GM19240 (cell line): ENCODE measurements at regions not wholly inside any gene's neighbourhood (a gene's known extent, or its start where the extent isn't known, plus 50 kb on each side); places are given as distances from the start of the nearest gene placed in this dataset.

Experiments used
- DNase-seq: peaks from one replicate; pipeline ENCODE4 v3.0.0; 2011; ENCODE audit warnings: low spot score; ENCODE audit not compliant: insufficient read length

DNA sequence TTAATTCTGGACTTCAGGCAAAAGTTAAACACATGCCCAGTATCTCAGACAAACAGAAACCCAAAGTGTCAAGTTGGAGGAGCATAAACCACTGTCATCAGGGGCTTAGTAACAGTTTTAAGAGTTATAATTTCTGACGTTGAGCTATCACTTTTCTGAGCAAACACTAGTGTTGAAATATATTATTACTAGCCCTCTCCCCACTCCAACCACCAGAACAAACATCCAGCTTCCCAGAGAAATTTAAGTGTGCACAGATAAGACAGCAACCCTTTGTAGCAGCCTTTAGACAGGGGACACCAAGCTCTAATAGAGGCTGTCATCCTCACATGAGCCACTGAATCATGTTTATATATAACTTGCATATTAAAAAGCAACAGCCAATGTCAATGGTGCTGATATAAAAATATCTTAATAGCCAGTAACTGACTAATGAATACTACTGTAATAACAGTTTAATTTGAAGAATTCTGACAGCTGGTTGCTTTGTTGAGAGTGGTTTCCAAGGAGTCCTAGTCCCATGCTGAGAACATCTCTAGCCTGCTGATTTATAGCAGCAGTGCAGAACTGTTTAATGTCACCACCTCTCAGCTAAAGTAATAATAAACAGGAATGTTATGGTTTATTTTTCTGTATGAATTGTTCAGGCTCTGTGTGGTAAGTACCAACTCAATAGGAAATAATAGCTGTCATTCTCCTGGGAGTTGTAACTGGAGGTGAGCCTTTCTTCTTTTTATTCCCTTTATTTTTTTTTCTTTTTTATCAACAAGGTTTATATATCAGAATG lies 528.7 kb upstream of the ZNF608 start:
- DNase-seq = no peak

DNA sequence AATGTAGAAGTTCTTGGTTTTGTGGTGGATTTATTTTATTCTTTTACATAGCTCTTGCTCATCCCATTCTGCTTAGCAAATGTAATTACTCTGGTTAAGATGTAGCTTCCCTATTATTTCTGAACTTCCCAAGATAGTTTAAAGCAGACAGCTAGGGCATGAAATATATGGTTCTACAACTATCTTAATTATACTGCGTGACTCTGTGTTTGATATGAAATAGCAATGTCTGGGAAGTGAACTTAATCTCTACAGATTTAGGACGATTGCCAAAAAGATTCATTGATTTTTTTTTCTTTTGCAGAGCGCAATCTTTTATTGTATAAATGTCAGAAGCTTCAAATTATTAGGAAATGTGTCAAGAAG lies 529.3 kb upstream of the ZNF608 start:
- no peak for DNase-seq

DNA sequence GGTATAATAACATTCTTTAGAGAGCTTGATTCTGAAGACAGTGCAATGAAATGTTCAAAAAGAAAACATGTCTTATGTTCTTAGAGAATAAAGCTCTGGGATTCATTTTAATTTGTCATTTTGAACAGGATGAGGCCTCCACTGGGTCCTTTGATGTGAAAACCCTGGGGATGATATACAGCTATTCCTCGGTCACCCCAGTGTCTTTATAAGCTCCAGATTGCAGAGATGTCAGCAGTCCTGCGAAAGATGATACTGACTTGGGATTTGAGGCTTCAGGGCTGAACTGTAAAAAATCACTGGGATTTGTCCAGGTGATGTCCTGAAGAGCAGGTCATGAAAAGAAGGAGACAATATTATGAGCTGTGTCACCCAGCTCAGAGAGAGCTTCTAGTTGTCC lies 529.7 kb upstream of the ZNF608 start:
- DNase-seq = no peak

DNA sequence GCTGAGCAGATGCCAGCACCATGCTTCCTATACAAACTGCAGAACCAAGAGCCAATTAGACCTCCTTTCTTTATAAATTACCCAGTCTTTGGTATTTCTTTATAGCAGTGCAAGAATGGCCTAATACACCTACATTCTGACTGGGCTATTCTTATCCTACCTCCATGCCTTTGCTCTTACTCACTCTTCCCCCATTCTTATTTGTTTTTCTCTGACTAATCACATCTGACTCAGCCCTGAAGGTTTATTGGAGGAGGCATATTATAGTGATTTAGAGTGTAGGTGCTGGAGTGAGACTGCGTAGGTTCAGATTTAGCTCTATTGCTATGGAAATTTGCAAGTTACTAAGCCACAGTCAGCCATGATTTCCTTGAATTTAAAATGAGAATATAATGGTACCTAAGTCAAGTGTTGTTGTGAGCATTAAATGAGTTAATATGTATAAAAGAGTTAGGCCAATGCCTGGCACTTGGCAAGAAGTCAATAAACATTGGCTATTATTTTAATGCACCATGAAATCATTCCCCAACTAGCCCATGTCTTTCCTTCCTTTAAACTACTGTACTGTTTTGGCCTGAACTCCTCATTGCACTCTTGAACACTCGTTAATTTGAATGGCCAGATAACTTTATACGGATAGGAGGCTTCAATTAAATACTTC lies 531.2 kb upstream of the ZNF608 start:
- DNase-seq = no peak

DNA sequence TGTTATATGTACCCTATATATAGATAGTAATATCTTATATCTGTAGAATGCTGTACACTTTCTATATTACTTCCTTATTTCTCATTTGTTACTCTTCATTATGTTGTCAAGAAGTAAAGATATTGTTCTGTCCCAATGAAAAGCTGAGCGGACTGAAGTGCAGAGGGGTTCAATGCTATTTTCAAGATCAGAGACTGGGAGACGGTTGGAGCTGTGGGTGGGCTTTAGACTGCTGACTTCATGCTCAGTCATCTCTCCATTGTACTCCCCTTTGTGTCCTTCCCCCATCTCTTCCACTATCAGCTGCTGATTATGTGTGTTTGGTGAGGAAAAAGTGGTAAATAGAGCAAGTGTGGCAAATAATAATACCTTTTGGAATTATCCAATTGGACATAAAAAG lies 532.3 kb upstream of the ZNF608 start:
- no peak for DNase-seq

DNA sequence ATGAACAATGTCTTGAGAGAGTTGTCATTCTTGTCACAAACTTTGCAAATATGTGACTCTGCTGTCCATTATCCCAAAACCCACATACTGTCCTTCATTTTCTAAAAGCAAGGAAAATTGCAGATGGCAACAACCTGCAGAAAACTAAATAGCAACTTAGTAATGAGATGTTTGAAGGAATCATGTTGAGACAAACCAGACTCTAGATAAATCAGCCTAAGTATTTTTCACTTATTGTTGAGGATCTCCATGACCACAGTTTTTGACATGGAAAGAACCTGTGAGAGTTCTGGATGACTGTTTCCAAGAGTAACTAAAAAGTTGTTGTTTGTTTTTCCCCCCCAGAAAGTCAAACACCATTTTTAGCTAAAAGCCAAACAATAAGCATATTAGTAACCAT lies 535.2 kb upstream of the ZNF608 start:
- DNase-seq = no peak

DNA sequence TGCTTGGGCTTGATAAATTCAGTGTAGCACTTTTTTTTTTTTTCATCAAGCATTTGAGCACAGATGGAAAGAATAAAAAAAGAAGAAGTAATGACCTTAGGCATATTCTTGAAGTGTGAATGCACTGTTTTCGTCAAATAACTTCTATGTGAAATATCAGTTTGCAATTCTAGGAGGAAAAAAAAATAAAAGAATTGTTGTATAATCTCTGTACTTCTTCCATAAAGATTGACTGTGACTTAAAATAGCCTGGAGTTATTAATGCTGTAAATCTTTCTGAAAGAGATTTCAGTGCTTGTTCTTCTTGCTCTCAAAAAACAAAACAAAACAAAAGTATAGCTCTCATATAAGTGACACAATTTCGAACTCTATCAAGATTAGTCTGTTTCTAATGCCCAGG lies 536.9 kb upstream of the ZNF608 start:
- DNase-seq = no peak

DNA sequence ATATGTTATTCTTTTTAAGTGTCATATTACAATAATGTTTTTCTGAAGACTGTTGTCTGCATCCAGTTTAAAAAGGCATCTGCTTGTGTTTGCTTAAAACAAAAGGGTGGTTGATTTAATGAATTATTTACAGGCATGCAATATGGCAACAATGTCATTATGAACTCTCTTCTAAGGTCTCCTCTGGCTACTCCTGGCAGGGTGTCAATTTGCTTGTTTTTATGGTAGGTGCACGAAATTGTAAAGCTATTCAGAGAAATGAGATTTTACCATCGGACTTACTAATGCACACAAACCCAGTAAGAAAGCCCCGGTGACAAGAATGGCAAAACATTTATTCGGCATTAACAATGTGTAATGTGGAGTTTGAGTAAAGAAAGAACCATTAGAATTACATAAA lies 539.8 kb upstream of the ZNF608 start:
- DNase-seq = no peak

DNA sequence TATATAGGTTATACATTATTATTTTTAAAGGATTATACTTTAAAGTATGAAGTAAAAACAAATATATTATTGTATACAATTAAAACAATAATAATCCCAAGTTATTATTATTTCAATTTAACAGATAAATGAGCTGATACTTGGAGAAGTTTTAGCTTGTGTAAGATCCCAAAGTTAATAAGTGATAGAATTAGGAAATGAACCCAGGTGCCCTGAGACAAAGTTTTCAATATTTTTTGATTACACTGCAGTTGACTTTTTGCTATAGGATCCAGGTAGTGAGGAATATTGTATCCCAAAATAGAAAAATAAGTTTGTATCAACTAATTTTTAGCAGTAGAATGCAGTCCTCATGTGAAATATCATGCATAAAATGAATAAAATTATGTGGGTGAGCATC lies 543.2 kb upstream of the ZNF608 start:
- DNase-seq = no peak

DNA sequence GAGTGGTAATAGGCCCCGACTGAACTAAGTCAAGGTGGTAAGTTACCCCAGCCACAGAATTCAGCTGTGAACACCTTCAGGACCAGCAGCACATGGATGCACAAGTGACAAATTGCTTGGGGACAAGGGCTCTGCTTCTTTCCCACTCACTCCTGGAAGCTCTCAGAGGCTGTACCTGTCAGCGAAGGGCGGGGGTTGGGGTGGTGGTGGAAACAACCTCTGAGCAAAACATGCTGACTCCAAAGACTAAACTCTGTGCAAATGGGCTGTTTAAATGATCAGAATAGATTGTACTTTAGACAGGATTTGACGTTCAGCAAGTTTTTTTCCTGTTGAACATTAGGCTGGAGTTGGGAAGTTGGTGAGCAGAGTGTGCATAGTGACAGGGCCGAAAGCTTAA lies 544.5 kb upstream of the ZNF608 start:
- no peak for DNase-seq

DNA sequence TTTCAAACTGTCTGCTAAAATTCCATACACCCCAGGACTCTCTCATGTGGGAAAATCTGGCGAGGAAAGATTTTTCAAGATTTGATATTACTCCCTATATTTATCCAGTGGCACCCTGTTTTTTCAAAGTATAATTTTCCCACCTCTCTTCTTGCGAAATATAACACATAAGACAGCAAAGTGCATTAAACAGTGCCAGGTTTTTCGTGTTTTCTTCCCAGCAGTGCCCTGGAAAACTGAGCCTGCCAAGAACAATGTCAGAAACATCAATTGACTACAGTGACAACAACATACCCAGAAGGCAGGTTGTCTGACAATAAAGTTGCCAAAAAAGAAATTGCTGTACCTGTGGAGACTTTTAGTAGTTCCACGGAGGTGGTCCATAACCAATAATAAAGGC lies 545.0 kb upstream of the ZNF608 start:
- DNase-seq = no peak

DNA sequence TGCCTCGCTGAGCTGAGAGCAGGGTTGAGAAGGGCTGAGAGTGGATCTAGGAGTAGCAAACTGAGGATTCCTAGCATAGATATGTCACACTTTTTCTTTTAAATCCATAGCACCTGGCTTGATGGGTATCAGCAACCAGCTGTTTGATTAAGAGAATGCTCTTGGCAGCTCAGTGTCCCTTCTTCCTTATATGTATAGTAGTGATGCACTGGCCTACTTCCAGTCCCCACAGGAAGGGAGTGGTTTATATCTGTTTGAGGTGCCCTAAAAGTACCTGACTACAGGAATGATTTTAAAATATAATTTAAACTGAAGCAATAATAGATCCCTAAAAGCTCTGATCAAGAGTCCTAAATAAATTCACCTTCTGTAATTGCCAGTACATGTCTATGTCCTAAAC lies 546.8 kb upstream of the ZNF608 start:
- DNase-seq = no peak

DNA sequence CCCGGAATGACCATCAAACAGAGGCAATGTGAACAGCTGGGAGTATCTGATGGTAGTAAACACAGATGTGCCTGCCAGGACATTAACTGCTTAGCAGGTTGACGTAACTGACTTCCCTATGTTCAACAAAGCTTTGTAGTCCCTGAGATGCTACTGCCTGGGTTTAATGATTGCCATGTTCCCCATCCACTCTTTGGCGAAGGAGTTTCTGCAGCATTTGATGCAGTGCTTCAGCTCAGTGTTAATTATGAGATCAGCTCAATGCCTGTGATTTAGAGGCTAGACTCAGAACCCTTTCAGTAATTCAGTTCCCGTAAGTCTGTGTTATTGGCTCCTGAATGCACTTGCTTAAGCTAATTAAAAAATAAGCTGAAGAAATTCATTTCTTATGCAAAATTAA lies 547.3 kb upstream of the ZNF608 start:
- DNase-seq = no peak

DNA sequence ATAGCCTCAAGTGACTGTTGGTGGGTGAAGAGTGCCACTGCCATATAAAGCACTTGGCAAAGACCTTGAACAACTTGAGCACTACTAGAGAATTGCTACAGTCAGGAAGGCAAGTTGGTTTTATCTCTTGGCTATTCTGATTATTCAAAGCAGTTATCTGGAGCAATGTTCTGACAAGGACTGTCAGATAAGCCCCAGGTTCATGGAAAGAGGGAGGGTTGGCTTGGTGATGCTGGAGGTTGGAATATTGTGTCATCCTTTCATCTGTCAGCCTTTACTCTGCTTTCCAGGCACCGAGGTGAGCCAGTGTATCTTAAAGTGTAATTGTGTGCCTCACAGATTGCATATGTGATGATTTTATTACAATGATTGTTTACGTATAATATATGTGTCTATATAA lies 548.4 kb upstream of the ZNF608 start:
- DNase-seq = no peak

DNA sequence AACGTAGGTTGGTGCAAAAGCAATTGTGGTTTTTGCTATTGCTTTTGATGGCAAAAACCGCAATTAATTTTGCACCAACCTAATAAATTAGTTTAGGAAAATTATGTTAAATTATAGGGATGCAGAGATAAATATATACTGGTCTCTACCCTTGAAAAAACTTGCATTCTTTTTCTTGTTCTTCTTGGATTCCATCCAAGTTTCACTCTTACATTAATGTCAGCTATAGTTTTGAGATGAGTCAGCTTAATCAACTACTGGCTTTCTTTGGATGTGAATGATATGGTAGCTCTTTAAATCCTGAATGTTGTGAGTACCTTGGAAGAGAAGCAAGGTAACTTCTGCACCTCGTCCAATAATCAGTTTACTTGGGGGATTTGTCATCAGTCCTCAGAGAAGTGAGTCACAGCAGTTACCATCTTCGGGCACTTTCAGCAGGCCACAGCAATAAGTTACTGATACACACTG lies 549.0 kb upstream of the ZNF608 start:
- DNase-seq = no peak

DNA sequence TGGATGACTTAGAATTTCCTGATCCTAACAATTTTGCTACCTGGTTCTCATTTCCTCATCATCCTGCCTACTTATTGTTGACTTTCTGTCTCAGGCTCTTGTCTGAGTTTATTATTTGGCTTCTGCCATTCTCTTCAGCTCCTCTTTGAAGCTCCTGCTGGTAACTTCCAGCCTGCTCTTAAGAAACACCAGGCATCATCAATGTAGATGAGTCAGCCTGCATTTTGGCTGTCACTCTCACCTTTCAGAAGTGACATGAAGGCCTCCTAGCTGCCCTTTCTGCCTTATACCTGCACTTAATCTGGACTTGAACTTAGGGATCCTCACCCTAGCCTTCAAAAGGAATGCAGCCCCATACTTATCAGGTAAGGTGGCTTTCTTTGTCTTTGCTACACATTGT lies 551.8 kb upstream of the ZNF608 start:
- DNase-seq = no peak

DNA sequence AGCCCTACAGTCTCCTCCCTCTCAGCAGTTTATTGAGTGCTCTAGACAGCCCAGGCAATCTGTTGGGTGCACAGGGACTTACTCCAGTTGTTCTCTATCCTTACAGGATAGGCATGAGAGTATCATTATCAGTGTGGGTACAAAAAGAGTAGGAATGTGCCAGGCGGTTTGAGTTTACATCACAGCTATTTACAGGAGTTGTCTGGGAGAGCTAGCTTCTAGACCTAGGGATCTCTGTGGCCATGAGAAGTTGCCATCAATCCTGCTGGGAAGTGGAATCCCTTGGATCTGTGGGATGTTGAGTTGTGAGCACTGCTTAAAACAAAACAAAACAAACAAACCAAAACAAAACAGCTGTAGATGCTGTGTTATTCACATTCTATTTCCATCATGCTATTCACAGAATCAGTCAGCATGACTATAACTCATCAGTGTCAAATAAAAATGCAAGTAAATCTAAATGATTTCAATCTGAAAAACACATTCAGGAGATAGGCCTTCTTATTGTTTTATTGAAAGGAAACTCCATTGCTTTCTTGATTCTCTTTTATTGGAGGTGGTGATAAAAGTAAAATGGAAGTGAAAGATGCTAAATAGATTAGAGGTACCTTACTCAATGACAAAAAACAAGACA lies 552.4 kb upstream of the ZNF608 start:
- DNase-seq = no peak

DNA sequence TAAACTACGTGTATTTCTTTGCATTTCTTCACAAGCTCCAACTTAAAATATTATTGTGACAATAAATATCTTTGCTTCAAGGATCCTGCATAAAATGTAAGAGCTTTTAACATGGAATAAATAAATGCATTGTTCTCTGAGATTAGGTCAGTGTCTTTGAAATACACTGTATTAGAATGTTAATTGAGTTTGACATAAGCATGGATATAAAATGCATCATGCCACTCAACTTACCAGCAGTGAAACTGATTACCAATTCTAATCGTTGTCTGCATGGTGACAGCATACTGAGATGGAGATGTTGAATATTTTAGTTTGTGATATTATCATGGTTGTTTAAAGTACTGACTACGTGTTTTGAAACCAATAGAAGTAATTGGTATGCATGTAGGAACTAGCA lies 555.3 kb upstream of the ZNF608 start:
- DNase-seq = no peak

DNA sequence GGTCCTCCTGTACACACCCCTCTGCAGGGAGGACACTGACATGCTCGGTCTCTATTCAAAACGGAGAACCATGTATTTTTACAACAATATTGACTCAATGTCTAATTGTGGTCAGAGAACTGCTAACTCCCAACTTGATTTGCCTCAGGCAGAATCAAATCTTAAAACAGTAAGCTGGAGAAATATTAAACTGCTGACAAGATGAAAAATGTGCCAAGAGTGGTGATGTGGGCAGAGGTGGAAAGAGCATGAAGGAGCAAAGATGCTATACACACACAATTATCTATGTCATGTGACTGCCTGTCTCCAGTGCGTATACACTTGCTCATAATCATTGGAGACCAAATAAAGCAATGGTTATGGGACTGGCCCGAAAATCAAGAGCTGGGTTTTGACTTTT lies 556.1 kb upstream of the ZNF608 start:
- no peak for DNase-seq

DNA sequence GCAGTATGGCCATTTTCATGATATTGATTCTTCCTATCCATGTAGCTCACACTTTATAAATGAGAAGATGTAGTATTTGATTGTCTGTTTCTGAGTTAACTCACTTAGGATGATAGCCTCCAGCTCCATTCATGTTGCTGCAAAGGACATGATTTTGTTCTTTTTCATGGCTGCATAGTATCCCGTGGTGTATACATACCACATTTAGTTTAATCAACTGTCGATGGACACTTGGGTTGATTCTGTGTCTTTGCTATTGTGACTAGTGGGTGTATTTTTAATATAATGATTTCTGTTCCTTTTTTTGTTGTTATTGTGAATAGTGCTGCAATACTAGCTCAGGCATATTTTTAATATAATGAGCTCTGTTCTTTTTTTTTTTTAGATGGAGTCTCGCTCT lies 560.3 kb upstream of the ZNF608 start:
- DNase-seq = no peak

DNA sequence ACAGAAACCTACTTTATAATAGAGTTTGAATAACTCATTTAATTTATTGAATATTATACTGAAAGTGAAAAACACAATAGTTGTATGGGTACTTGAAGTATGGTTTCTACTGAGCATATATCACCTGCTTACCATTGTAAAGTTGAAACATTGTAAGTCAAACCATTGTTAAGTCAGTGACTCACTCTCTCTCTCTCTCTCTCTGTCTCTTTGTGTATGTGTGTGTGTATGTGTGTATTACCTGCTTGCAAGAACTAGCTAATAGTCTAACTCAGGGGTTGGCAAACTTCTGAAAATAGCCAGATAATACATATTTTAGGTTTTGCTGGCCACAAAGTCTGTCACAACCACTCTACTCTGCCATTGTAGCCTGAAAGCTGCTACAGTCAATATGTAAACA lies 564.3 kb upstream of the ZNF608 start:
- DNase-seq = no peak

DNA sequence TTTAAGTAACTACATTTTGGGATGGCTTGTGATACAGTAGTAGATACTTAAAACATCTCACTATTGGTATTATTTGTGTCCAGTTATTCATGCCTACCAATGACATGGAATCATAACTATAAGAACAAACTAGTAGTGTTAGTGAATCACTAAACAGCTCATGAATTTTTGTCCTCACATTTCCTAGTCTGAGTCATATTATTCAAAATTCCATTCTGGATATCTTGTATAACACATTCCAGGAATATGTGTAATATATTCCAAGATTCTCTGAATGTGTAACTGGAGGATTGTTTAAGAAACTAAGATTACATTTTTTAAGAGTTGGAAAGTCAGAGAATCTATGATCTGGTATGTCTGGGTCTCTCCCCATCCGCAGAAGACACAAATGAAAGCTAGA lies 565.3 kb upstream of the ZNF608 start:
- no peak for DNase-seq

DNA sequence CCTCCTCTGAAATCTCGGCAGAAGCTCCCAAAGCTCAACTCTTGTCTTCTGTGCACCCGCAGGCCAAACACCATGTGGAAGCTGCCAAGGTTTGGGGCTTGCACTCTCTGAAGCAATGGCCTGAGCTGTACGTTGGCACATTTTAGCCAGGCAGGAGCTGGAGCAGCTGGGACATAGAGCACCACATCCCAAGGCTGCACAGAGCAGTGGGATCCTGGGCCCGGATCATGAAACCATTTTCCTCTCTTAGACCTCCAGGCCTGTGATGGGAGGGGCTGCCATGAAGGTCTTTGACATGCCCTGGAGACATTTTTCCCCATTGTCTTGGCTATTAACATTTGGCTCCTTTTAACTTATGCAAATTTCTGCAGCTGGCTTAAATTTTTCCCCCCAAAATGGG lies 567.1 kb upstream of the ZNF608 start:
- no peak for DNase-seq
